HUDEP-2 (cell line): ENCODE measurements at regions not wholly inside any gene's neighbourhood (a gene's known extent, or its start where the extent isn't known, plus 50 kb on each side); places are given as distances from the start of the nearest gene placed in this dataset.

Source experiments
- DNase-seq, 76 experiments: peaks; one replicate each; lab custom pipeline; 2025; ENCODE audit not compliant: unreplicated experiment in 76 of 76; lab: John Stamatoyannopoulos, UW

- DNase-seq = no peak
These were observed 1219.0 kb downstream of the ARAP2 start for GRCh38 chr4:35025152-35025834.

DNA sequence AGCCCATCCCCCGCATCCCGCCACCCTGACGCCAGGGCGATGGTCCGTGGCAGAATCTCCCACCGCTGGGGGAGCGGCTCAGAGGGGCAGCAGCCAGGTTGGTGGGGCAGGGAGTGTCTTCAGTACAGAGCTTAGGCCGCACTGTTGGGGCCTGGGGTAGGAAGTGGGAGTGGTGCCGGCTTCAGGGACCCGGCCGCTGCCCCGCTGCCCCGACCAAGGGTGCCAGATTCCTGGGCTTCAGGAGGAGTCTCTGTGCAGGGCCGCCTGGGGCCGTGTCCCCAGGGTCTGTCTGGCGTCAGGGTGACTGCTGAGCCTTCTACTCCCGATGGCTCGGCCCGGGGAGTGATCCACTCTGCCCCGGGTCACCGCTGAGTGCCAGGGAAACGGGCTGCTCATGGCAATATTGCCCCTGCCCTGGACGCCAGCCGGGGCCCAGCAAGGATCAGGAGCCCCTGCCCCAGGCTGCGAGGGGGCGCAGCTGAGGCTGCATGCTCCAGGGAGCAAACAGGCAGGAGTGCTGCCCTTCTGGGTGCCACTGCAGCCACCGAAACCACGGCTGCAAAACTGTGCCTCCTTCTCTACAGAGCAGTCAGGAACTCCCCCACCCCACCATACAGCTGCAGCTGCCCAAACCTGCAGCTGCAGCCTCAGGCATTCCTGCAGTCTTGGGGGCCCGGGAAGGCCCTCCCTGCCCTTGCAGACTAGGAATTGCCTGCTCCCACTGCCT is 1206.1 kb downstream of the ARAP2 start:
- no peak for DNase-seq

- DNase-seq = no peak
These were observed 1205.5 kb downstream of the ARAP2 start for GRCh38 chr4:35038845-35039244.

DNA sequence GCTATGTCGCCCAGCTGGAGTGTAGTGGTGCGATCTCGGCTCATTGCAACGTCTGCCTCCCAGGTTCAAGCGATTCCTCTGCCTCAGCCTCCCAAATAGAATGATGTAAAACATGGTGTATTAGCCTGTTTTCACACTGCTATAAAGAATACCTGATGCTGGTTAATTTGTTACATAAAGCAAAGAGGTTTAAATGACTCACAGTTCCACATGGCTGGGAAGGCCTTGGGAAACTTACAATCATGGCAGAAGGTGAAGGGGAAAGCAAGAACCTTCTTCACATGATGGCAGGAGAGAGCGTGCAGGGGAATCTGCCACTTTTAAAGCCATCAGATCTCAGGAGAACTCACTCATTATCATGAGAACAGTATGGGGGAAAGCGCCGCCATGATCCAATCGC is 1191.8 kb downstream of the ARAP2 start:
- DNase-seq = no peak

- no peak for DNase-seq
These were observed 1181.2 kb downstream of the ARAP2 start for GRCh38 chr4:35063031-35063570.

- DNase-seq = no peak
These were observed 1177.9 kb downstream of the ARAP2 start for GRCh38 chr4:35066406-35066805.

- no peak for DNase-seq
These were observed 1163.5 kb downstream of the ARAP2 start for GRCh38 chr4:35080799-35081198.

GRCh38 chr4:35087218-35087617 is 1157.1 kb downstream of the ARAP2 start:
- DNase-seq = no peak

- DNase-seq = no peak
These were observed 1143.4 kb downstream of the ARAP2 start for GRCh38 chr4:35100932-35101331.

DNA sequence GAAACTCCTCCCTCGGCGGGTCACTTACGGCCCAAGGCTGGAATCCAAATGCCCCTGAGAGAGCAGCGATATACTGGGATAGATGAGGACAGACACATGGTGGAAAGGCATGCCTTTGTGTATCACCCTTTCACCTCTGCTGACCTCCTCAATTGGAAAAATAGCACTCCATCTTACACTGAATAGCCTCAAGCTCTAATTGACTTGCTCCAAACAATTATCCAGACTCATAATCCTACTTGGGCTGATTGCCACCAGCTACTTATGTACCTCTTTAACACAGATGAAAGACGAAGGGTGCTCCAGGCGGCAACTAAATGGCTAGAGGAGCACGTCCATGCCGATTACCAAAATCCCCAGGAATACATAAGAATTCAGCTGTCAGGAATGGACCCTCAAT is 1142.2 kb downstream of the ARAP2 start:
- no peak for DNase-seq

DNA sequence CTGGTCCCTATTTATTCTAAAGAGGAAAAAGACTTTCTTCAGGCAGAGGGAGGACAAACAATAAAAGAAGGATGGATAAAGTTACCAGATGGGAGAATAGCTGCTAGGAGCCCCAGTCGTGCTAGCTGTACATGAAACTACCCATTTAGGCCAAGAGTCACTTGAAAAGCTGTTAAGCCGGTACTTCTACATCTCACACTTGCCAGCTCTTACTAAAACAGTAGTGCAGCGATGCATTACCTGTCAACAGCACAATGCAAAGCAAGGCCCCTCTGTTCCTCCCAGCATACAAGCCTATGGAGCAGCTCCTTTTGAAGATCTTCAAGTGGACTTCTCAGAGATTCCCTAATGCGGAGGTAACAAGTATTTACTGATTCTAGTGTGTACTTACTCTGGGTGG is 1138.8 kb downstream of the ARAP2 start:
- no peak for DNase-seq

DNA sequence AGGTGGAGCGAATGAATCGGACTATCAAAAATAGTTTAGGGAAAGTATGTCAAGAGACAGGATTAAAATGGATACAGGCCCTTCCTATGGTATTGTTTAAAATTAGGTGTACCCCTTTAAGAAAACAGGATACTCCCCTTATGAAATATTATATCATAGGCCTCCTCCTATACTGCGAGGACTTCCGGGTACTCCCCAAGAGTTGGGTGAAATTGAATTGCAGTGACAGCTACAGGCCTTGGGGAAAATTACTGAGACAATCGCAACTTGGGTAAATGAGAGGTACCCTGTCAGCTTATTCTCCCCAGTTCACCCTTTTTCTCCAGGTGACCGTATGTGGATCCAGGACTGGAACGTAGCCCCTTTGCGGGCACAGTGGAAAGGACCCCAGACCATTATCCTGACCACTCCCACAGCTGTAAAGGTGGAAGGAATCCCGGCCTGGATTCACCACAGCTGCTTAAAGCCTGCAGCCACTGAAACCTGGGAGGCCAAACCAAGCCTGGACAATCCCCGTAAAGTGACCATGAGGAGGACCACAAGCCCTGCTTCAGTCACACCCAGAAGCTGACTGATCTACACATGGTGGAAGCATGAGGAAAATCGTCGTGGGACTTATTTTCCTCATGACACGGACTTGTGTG is 1138.1 kb downstream of the ARAP2 start:
- DNase-seq = no peak

DNA sequence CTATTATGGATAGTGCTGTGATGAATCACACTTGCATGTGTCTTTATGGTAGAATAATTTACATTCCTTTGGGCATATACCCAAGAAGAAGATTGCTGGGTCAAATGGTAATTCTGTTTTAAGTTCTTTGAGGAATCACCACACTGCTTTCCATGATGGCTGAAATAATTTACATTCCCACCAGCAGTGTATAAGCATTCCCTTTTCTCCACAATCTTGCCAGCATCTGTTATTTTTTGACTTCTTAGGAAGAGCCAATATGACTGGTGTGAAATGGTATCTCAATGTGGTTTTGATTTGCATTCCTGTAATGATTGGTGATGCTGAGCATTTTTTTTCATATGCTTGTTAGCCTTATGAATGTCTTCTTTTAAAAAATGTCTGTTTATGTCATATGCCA is 1120.2 kb downstream of the ARAP2 start:
- no peak for DNase-seq

- DNase-seq = no peak
These were observed 1118.2 kb downstream of the ARAP2 start for GRCh38 chr4:35125995-35126712.

DNA sequence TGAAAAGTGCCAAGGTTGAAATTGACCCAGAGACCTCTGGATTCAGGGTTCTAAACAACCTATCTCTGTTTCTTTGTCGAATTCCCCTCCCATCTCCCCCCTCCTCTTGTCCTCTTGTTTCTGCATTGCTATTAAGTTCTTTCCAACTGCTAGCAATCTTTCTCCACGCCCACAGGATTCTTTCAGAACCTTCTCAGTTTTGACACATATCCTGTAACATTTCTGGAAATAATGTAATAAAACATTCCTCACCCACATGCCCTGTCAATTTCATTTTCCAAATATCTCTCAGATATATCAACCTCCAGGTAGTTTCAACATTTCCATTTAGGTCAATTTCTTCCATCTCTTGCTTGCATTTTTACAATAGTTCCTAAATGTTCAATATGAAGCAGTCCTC is 1105.9 kb downstream of the ARAP2 start:
- no peak for DNase-seq

- no peak for DNase-seq
These were observed 1096.6 kb downstream of the ARAP2 start for GRCh38 chr4:35147761-35148160.

DNA sequence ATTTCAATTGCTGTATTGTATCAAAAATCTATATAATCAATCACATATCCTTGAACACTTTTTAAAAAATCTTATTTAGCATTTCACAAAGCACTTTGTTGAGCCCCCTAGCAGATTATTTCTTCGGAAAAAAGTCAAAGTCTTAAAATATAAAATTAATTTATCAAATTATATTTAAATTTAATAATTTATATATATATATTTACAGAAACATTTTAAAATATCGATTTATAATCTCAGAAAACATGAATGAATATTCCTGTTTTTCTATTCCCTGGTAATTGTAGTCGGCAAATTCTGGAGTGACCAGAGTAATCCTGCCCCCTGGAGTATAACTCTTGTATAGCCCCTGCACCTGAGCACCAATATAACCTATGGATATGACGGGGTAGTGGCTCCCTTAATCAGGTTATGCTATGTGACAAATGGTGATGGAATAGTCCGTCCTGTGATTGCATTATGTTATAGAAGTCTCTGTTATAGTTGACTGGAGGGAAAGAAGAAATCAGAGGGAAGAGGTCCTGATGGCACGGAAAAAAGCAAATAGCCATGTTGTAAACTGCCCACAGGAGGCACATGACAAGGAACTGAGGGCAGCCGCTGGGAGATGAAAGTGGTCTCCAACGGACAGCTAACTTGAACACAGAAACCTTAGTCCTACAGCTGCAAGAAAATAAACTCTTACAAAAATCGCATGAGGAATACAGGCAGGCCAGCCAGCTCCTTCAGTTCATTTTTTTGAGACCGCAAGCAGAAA is 1092.3 kb downstream of the ARAP2 start:
- DNase-seq = peak in 1 of 76 experiments; percentile 0

GRCh38 chr4:35163168-35163567 is 1081.1 kb downstream of the ARAP2 start:
- no peak for DNase-seq

GRCh38 chr4:35164063-35164462 is 1080.3 kb downstream of the ARAP2 start:
- no peak for DNase-seq

DNA sequence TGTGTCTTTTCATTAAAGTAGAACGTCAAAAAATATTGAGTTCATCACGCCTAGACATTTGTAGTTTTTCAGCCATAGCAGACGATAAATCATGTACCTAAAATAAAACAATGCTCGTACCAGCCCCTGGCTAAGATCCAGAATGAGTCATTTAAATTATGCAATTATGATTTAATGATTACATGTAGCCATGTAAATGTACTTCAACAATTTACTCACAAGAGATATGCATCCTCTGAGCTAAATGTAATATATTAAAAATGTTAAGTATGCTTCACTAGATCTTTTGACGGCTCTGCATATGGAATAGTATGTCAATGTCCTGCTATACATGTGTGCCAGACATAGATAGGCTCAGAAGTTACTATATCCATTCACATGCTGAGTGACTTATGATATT is 1077.8 kb downstream of the ARAP2 start:
- DNase-seq = no peak
